HG02798 (cell line): ENCODE measurements at regions not wholly inside any gene's neighbourhood (a gene's known extent, or its start where the extent isn't known, plus 50 kb on each side); places are given as distances from the start of the nearest gene placed in this dataset.
A peak's percentile ranks its signal among the peaks of the same experiment; 100 is the strongest.

Source experiments
- ATAC-seq: cut with Tn5 transposase; IDR thresholded peaks from one replicate; pipeline ENCODE4 v1.9.1; 2021; ENCODE audit warnings: mild to moderate bottlenecking; ENCODE audit not compliant: unreplicated experiment, poor library complexity

- ATAC-seq, result no peak
These were observed 210.7 kb upstream of the TMEM132C start for GRCh38 chr12:128056136-128056801.

- ATAC-seq, result no peak
These were observed 209.4 kb upstream of the TMEM132C start for GRCh38 chr12:128057586-128057985.

DNA sequence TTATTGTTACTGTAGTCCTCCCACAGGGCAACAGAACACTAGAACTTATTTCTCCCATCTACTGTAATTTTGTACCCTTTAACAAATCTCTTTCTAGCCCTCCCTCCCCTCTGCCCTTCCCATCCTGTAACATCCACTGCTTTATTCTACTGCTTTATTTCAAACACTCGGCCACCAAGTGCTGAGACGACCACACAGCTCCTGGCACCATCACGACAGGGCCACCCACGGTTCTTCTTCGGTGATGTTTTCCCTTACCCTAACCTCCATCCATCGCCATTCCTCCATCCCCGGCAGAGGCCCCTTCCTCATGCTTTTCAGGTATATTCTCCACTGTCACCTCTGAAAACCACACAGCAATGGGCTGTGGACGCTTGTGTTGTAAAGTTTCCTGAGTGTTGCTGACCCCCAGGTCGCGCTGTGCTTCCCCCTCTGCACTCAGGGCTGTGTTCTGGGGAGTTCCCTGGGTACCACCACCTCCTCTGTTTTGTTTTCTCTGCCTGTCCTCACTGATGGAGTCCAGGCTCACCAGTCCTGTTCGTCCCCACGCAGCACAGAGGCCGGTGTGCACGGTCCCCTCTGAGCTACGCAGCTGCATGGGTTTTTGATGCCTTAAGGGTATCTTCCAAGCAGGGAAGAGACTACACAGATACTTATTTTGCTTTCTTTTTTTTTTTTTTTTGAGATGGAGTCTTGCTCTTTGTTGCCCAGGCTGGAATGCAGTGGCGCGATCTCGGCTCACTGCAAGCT is 207.2 kb upstream of the TMEM132C start:
- ATAC-seq, result no peak

DNA sequence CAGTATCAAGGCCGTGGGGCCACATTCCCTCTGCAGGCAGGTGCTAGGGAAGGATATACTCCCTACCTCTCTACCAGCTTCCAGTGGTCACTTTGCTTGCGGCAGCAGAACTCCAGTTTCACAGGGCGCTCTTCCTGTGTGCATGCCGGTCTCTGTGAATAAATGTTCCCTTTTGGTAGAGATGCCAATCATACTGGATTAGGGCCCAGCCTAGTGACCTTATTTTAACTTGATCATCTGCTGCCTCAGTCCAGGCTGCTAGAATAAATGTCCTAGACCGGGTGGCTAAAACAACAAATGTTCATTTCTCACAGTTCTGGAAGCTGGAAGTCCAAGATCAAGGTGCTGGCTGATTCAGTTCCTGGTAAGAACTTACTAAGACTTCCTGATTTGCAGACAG is 198.8 kb upstream of the TMEM132C start:
- no peak for ATAC-seq

DNA sequence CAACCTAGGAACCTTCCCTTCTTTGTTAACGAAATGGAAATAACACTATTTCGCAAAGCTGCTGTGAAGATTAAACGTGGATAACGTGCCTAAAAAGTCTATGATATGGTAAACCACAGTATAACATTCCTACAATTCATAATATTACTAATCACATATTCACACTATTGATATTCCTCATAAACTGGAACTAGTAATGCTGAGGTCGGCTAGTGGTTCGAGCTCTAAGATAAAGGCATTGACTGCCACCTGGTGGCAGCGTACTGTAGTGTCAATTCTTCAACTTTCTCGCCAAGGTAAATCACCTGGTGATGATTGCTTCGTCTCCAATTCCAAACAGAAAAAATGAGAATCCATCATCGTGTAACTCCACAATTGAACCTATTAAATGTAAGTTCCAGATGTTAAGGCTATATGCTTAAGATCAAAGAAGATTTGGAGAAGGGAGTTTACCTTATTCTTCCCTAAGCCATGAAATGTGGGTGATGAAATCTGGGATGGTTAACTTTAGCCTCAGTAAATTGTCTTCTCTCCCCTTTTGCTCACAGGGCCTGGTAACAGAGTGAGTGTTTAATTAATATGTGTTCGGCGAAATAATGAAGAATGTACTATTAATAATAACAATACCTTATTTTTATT is 197.5 kb upstream of the TMEM132C start:
- peak; percentile 81 for ATAC-seq

GRCh38 chr12:128073937-128074336 is 193.0 kb upstream of the TMEM132C start:
- no peak for ATAC-seq

- ATAC-seq, result no peak
These were observed 191.6 kb upstream of the TMEM132C start for GRCh38 chr12:128075332-128075731.

GRCh38 chr12:128076188-128076587 is 190.8 kb upstream of the TMEM132C start:
- ATAC-seq, result no peak

DNA sequence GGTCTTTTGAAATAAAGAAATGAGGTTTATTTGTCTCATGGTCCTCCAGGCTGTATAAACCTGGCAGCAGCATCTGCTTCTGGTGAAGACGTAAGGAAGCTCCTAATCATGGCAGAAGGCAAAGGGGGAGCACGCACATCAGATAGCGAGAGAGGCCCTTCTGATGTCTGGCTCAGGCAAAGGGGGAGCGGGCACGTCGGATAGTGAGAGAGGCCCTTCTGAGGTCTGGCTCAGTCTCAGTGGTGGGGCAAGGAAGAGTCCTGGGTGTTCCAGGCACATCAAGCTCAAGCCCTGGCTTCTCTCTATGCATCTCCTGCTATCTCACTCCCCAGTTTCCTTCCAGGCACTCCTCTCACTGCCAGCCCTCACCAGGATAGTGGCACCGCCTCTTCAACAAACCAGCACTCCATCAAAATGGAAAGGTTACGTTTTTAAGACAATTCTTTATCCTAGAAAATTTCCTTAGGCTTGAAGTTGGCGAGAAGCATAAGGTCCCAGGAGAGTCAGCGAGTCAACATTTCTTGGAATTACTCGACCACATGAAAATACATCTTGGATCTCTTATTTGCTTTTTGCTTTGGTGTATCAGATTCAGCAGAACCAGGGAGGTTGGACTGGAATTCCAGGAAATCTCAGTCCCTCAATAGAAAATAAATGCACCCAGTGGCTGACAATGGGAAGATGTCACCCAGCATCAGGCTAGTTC is 189.6 kb upstream of the TMEM132C start:
- ATAC-seq, result no peak

GRCh38 chr12:128077917-128078298 is 189.1 kb upstream of the TMEM132C start:
- ATAC-seq, result no peak

DNA sequence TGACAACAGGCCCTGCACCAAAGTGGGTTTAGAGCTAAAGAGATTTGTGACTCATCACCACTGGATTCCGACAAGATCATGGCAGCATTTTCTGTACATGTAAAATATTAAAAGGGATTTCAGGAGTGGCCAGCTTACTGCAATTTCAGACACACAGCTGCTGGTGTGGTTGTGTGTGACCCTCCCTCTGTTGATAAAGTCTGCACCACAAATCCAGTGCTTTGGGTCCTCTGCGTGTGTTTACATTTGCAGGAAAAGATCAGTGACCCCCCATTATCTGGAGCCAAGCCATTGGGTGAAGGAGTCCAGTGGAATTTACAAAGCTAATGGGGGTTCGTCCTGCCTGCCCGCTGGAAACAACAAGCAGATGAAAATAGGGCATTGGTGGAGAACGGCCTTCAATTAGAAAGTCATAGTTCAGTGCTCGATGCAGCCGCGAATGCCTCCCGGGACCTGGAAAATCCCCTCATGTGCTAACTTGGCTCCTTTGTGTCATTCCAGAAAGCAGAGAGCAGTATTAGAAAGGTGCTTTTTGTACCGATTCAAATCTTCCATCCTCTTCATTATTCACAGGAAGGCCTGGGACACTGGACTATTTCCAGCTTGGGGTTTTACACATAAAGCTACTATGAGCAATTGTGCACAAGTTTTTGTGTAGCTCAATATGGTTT is 188.5 kb upstream of the TMEM132C start:
- no peak for ATAC-seq

GRCh38 chr12:128079446-128079845 is 187.5 kb upstream of the TMEM132C start:
- no peak for ATAC-seq

GRCh38 chr12:128083132-128083729 is 183.7 kb upstream of the TMEM132C start:
- ATAC-seq, result no peak

DNA sequence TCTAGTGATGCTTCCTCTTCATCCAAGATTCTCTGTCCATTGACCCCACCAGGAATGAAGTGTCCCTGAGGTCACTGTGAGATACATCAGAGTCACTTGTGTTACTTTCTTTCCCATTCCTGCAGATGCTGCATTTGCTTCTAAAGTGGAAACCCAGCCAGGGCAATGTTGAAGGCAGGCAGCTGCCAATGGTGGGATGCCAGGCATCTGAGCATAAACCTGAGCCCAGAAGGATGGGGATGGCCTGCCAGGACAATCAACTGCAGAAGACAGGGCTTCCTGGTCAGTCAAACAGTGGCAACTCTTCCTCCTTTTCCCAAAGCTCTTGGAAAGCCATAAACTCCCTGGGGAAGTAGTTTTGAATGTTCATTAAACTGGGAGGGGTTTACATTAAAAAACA is 178.0 kb upstream of the TMEM132C start:
- no peak for ATAC-seq

DNA sequence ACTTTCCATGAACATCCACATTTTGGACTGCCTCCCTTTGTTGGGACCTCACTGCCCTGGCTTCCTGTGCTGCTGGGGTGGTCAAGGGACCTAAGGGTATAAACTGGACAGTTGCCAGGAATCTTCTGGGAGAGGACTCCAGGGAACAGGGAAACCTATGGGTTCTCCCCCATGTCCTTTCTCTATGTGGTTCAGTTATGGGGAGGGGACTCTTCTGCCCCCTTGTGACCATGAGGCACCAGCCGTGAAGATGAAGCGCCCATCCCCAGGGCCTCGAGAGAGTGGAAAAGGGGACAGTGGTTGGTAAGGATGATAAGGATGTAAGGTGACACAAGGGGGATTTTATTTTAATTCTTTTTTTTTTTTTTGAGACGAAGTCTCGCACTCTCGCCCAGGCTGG is 177.0 kb upstream of the TMEM132C start:
- no peak for ATAC-seq

DNA sequence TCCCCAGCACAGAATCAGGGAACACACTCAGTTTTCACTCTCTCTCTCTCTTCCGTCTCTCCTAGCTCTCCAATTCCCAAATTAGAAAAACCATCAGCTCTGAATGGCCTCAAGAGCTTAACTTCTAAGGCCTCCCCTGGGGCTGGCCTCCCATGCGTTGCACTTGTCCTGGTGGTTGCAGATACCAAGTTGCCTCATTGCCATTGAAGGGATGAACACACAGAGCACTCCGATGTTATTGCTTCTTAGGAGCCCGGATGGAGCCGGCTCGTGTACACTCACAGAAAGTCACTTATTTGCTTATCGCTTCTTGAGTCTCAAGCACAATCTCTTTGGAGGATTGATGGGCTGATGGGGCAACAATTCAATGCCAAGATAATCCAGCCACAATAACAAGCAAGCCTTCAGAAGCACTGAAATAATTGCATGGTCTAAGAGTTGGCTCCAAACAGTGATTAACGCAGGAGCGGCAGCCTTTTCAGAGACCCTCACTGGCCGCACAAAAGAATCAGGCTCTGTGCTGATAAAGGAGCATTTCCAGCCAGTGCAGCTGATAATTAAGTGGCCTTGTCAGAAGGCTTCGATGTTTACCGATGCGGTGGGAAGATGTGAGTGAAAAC is 175.8 kb upstream of the TMEM132C start:
- ATAC-seq, result no peak

DNA sequence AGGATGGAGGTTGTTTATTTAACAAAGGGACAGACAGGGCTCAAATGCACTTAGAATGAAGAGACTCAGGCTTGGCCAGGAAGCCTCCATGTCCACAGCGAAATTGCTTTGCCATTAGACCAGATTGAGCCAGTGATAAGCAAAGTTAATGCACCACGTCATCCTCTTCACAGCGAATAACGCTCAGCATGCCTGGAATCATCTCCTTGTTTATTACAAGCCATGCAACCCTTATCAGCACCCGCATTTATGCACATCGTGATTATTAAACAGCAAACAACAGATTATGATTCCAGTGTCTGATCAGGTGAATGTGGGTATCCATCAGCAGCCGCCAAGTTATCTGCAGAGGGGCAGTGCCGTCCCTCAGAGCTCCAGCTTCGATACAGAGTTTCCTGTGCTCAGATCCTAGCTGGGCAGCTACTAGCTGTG is 175.0 kb upstream of the TMEM132C start:
- no peak for ATAC-seq

DNA sequence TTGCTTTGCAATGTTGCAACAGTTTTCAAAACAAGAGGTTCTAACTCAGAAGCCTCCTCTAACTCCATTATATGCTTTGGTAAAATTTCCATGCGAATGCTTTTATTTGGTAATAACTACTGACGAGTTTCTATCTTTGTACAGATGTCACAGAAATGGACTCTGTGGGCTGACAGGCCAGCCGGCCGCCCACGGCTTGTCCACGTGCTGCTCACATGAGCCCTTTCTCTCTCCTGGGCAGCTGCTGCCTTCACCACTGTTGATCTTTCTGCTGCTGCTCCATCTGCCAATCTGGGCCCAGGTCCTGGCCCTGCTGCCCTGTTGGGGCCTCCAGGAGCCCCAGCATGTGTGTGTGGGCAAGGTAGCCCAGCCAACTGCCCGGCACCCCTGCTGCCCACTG is 168.2 kb upstream of the TMEM132C start:
- no peak for ATAC-seq

- no peak for ATAC-seq
These were observed 163.8 kb upstream of the TMEM132C start for GRCh38 chr12:128103152-128103551.

DNA sequence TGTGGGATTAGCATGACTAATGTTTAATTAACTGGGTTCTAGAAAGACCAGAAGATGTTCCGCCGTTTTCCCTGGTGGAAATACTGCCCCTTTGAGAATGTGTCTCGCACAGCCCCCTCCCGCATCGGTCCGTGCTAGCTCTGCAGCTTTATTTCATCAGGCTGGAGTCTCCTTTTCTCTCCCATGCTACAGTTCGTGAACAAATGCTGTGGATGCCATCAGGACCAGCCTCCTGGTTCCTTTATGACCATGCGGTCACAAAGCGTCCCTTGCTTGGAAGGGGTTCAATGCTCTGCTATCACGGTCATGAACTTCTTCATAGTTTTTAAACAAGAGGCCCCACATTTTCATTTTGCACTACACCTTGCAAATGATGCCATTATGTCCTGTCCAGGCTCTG is 157.7 kb upstream of the TMEM132C start:
- no peak for ATAC-seq
